ENCODE measurements at regions not wholly inside any gene's neighbourhood (a gene's known extent, or its start where the extent isn't known, plus 50 kb on each side); places are given as distances from the start of the nearest gene placed in this dataset.

DNA sequence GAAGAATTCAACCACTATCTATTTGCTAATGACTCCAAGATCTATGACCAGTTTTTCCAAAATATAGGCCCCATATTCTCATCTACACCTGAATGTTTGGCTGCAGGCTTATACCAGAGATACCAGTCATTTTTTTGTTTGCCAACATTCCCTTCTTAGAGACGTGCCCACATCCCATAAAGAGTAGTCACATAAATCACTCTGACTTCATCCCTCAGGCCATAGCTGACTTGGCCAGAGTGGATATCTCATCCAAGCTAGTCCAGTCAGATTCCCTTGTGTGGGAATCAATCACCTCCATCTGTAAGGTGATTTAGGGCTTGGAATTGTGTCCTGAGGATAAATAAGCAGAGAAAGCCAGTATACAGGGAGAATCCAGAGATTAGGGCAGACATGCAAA is 124.3 kb upstream of the SLC24A2 start:
- Histone ChIP-seq H4K20me1 (replicated peaks in 1 of 2; ENCODE audit: control insufficient read depth in 1 of 2, insufficient read depth in 2 of 2, low read length in 2 of 2) (no peaks in the 10 kb centered on the region), H3K79me2 (ENCODE audit: control insufficient read depth in 1 of 2, insufficient read depth in 2 of 2, low read length in 2 of 2) (no peaks in the 10 kb centered on the region), H3K27ac (ENCODE audit: low read depth, low read length) (no peak overlapping the region), H4K8ac (ENCODE audit: extremely low read depth, insufficient read depth, low read length) (no peak overlapping the region), H2BK15ac (ENCODE audit: low read length) (no peak overlapping the region), H3K23ac (ENCODE audit: insufficient read length) (no peak overlapping the region), H3K23me2 (ENCODE audit: low read depth, low read length) (no peaks in the 10 kb centered on the region), H2BK20ac (ENCODE audit: low read length) (no peak overlapping the region), H3K4me2 (ENCODE audit: insufficient read depth in 1 of 2, low read depth in 2 of 2, low read length in 2 of 2) (no peak overlapping the region), H3K56ac (replicated peaks; ENCODE audit: insufficient read length, low read depth, low read length) (no peak overlapping the region), H3K9ac (replicated peaks in 1 of 4; ENCODE audit: extremely low read depth in 1 of 4, low read depth in 3 of 4, low read length in 3 of 4) (no peak overlapping the region), H3K4me3 (ENCODE audit: extremely low read depth in 1 of 4, insufficient read depth in 2 of 4, low read depth in 3 of 4, low read length in 4 of 4) (no peak overlapping the region), H3K4me1 (replicated peaks in 1 of 4; ENCODE audit: control insufficient read depth in 3 of 4, insufficient read depth in 4 of 4, low read length in 3 of 4) (no peaks in the 10 kb centered on the region), H2BK5ac (ENCODE audit: low read depth, low read length) (no peak overlapping the region), H3K14ac (ENCODE audit: insufficient read length) (no peak overlapping the region), H3K79me1 (ENCODE audit: low read depth, low read length) (no peaks in the 10 kb centered on the region), H4K5ac (ENCODE audit: insufficient read length, low read depth, low read length) (no peak overlapping the region), H3K36me3 (ENCODE audit: control insufficient read depth in 2 of 4, insufficient read depth in 4 of 4, low read length in 3 of 4) (no peaks in the 10 kb centered on the region), H2BK120ac (replicated peaks; ENCODE audit: low read depth, low read length) (no peak overlapping the region), H2AFZ (ENCODE audit: low read length) (no peak overlapping the region), H3K4ac (replicated peaks; ENCODE audit: insufficient read length, low read depth, low read length) (no peak overlapping the region), H4K91ac (replicated peaks; ENCODE audit: insufficient read length, low read length) (no peak overlapping the region), H2BK12ac (ENCODE audit: low read depth, low read length) (no peak overlapping the region), H3K27me3 (replicated peaks in 1 of 4; ENCODE audit: control insufficient read depth in 3 of 4, extremely low read depth in 1 of 4, insufficient read depth in 3 of 4, low read length in 3 of 4) (no peaks in the 10 kb centered on the region), H2AK5ac (ENCODE audit: low read depth, low read length) (no peak overlapping the region), H3K9me3 (ENCODE audit: insufficient read depth in 2 of 2, low read depth in 1 of 2, low read length in 1 of 2) (no peaks in the 10 kb centered on the region), H3K18ac (ENCODE audit: extremely low read depth, low read length) (no peak overlapping the region)
- ChIA-PET CTCF (ENCODE audit: partially characterized antibody) (no interaction called here), POLR2A (ENCODE audit: partially characterized antibody) (no interaction called here)
- DNase-seq (ENCODE audit: low read depth in 1 of 2, low spot score in 2 of 2) (no peak), FAIRE-seq (no peak)
- WGBS, 2 experiments (ENCODE audit: extremely low coverage in 1 of 2, insufficient coverage in 1 of 2, insufficient read length in 1 of 2, insufficient replicate concordance in 2 of 2, low coverage in 1 of 2, low lambda C conversion rate in 2 of 2, missing lambda C conversion rate in 1 of 2) = 89% methylated on average over 1 of the region's 1 CpG; no CpG with 5 or more reads in 1 of the 2 experiments
- TF ChIP-seq, protein P1, sequence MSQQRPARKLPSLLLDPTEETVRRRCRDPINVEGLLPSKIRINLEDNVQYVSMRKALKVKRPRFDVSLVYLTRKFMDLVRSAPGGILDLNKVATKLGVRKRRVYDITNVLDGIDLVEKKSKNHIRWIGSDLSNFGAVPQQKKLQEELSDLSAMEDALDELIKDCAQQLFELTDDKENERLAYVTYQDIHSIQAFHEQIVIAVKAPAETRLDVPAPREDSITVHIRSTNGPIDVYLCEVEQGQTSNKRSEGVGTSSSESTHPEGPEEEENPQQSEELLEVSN (IDR thresholded peaks at IDR 0.05) = no peak
- TF ChIP-seq CBX5 (IDR thresholded peaks at IDR 0.05; ENCODE audit: low read depth, low read length) (no peak), KDM4A (IDR thresholded peaks at IDR 0.05; ENCODE audit: low read depth, low read length, severe bottlenecking) (no peak), TAF1 (IDR thresholded peaks at IDR 0.05; ENCODE audit: low read depth, low read length) (no peak), NRF1 (IDR thresholded peaks at IDR 0.05; ENCODE audit: low read depth, low read length) (no peak), TAF7 (optimal IDR thresholded peaks at IDR 0.05; ENCODE audit: borderline replicate concordance, low read depth, low read length) (no peak), CEBPB (IDR thresholded peaks at IDR 0.05; ENCODE audit: low read depth, low read length) (no peak), FOSL1 (IDR thresholded peaks at IDR 0.05; ENCODE audit: insufficient read depth, low read depth, low read length) (no peak), TBP (IDR thresholded peaks at IDR 0.05; ENCODE audit: low read depth, low read length) (no peak)
- TF ChIP-seq, protein P2, sequence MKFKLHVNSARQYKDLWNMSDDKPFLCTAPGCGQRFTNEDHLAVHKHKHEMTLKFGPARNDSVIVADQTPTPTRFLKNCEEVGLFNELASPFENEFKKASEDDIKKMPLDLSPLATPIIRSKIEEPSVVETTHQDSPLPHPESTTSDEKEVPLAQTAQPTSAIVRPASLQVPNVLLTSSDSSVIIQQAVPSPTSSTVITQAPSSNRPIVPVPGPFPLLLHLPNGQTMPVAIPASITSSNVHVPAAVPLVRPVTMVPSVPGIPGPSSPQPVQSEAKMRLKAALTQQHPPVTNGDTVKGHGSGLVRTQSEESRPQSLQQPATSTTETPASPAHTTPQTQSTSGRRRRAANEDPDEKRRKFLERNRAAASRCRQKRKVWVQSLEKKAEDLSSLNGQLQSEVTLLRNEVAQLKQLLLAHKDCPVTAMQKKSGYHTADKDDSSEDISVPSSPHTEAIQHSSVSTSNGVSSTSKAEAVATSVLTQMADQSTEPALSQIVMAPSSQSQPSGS (IDR thresholded peaks at IDR 0.05; ENCODE audit: low read length) = no peak

Data from H1 (cell line).